Dermis blood vessel endothelial cell (primary cell): ENCODE measurements at regions not wholly inside any gene's neighbourhood (a gene's known extent, or its start where the extent isn't known, plus 50 kb on each side); places are given as distances from the start of the nearest gene placed in this dataset.

Experiments used
- DNase-seq: peaks from one replicate; pipeline ENCODE4 v3.0.0; 2010

GRCh38 chrX:33465137-33465536, 253.8 kb upstream of the DMD start:
- no peak for DNase-seq

- DNase-seq, result no peak
Measured at GRCh38 chrX:33457102-33457501, 245.8 kb upstream of the DMD start.

GRCh38 chrX:33447285-33447684, 235.9 kb upstream of the DMD start:
- no peak for DNase-seq

- DNase-seq, result peak; percentile 61
Measured at GRCh38 chrX:33434256-33435092, 223.1 kb upstream of the DMD start.

- DNase-seq, result no peak
Measured at GRCh38 chrX:33416273-33416805, 205.0 kb upstream of the DMD start.

GRCh38 chrX:33415459-33415858, 204.1 kb upstream of the DMD start:
- no peak for DNase-seq

GRCh38 chrX:33385546-33385945, 174.2 kb upstream of the DMD start:
- no peak for DNase-seq

- no peak for DNase-seq
Measured at GRCh38 chrX:33379839-33380238, 168.5 kb upstream of the DMD start.

GRCh38 chrX:33357606-33358005, 146.3 kb upstream of the DMD start:
- no peak for DNase-seq

GRCh38 chrX:33339219-33339618, 127.9 kb upstream of the DMD start:
- no peak for DNase-seq

- no peak for DNase-seq
Measured at GRCh38 chrX:33336783-33337182, 125.4 kb upstream of the DMD start.

GRCh38 chrX:33333271-33333670, 121.9 kb upstream of the DMD start:
- no peak for DNase-seq

GRCh38 chrX:33330798-33331197, 119.4 kb upstream of the DMD start:
- no peak for DNase-seq

- DNase-seq, result no peak
Measured at GRCh38 chrX:33324099-33324498, 112.8 kb upstream of the DMD start.

- DNase-seq, result no peak
Measured at GRCh38 chrX:33307911-33308354, 96.6 kb upstream of the DMD start.

GRCh38 chrX:33298622-33299021, 87.3 kb upstream of the DMD start:
- no peak for DNase-seq

- DNase-seq, result no peak
Measured at GRCh38 chrX:33285550-33285949, 74.2 kb upstream of the DMD start.

GRCh38 chrX:33277046-33277445, 65.7 kb upstream of the DMD start:
- no peak for DNase-seq

GRCh38 chrX:33273535-33273934, 62.2 kb upstream of the DMD start:
- DNase-seq, result no peak

- DNase-seq, result no peak
Measured at GRCh38 chrX:33272986-33273385, 61.6 kb upstream of the DMD start.
